Ovary (tissue), 3 donors: ENCODE measurements at regions not wholly inside any gene's neighbourhood (a gene's known extent, or its start where the extent isn't known, plus 50 kb on each side); places are given as distances from the start of the nearest gene placed in this dataset.

Experiments
- EP300 ChIP-seq: sonication (generic); formaldehyde crosslinking; IDR thresholded peaks from one replicate; pipeline ENCODE4 v1.6.1; 2017; ENCODE audit warnings: antibody characterized with exemption
- POLR2A ChIP-seq: fragments of 450-650 bp; IDR thresholded peaks from one replicate; pipeline ENCODE4 v1.6.1; 2017; ENCODE audit warnings: antibody characterized with exemption, mild to moderate bottlenecking, moderate library complexity
- TF ChIP-seq, protein P1 (sequence below), 3 donors: fragments of 450-650 bp in 2 of 3; fragments of 200-600 bp in 1 of 3; IDR thresholded peaks; one replicate each; pipeline versions ENCODE4 v1.5.1 to v1.8.0; 2016 to 2022; ENCODE audit warnings: antibody characterized with exemption in 3 of 3, mild to moderate bottlenecking in 1 of 3
- donor health status: DM: no; HTN: no; CAD: no.

DNA sequence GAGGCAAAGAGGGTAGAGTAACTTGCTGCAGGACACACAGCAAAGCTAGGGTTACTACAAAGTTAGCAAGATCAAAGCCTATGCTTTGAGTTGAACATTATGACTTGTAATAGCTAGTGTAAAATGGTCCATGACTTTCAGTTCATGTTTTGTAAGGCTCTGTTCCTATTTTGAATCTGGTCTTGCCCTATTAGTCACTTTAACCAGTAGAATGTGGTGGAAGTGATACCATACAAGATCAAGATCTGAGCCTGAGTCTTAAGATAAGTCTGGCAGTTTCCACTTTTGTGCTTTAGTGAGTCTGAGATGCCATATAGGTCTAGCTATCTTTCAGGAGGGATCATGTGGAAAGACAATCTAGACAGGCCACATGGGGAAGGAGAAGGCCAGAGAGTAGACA lies 282.1 kb upstream of the BRINP3 start:
- TF ChIP-seq, protein P1, sequence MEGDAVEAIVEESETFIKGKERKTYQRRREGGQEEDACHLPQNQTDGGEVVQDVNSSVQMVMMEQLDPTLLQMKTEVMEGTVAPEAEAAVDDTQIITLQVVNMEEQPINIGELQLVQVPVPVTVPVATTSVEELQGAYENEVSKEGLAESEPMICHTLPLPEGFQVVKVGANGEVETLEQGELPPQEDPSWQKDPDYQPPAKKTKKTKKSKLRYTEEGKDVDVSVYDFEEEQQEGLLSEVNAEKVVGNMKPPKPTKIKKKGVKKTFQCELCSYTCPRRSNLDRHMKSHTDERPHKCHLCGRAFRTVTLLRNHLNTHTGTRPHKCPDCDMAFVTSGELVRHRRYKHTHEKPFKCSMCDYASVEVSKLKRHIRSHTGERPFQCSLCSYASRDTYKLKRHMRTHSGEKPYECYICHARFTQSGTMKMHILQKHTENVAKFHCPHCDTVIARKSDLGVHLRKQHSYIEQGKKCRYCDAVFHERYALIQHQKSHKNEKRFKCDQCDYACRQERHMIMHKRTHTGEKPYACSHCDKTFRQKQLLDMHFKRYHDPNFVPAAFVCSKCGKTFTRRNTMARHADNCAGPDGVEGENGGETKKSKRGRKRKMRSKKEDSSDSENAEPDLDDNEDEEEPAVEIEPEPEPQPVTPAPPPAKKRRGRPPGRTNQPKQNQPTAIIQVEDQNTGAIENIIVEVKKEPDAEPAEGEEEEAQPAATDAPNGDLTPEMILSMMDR (IDR thresholded peaks at IDR 0.05): no peak
- TF ChIP-seq POLR2A (no peak), EP300 (no peak)
